AG10803 (cell line): ENCODE measurements at regions not wholly inside any gene's neighbourhood (a gene's known extent, or its start where the extent isn't known, plus 50 kb on each side); places are given as distances from the start of the nearest gene placed in this dataset.

Experiments
- DNase-seq: peaks from one replicate; pipeline ENCODE4 v3.0.0; 2010; ENCODE audit warnings: low read depth
- H3K4me3 ChIP-seq: 2 replicates; pipeline ENCODE4 v1.5.1; 2011; ENCODE audit warnings: mild to moderate bottlenecking, low read length, control low read depth
- TF ChIP-seq, protein P1 (sequence below): conservative IDR thresholded peaks from 2 replicates; pipeline ENCODE4 v1.5.1; 2011; ENCODE audit warnings: mild to moderate bottlenecking, low read length, control low read depth, inconsistent platforms

DNA sequence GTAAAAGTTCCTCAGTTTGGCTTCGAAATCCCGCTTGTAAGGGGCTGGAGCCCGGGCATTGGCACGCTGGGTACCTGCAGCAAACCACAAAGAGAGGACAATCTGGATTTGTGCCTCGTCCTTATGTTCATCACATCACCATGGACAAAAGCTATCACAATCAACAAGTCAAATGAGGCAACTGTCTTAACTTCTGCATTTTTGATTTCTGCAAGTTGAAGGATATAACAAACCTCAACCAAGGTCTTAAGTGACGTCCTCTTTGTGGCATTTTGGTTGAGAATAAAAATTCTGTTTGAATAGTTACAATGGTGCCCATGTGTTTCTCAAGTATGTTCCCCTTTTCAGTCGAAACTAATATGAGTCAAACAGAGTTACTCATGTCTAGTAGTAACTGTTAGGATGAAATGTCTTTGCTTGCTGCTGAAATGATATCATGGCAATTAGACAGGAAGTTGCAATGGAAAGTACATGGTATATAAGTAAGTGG is 70.8 kb upstream of the STK17B start:
- TF ChIP-seq, protein P1, sequence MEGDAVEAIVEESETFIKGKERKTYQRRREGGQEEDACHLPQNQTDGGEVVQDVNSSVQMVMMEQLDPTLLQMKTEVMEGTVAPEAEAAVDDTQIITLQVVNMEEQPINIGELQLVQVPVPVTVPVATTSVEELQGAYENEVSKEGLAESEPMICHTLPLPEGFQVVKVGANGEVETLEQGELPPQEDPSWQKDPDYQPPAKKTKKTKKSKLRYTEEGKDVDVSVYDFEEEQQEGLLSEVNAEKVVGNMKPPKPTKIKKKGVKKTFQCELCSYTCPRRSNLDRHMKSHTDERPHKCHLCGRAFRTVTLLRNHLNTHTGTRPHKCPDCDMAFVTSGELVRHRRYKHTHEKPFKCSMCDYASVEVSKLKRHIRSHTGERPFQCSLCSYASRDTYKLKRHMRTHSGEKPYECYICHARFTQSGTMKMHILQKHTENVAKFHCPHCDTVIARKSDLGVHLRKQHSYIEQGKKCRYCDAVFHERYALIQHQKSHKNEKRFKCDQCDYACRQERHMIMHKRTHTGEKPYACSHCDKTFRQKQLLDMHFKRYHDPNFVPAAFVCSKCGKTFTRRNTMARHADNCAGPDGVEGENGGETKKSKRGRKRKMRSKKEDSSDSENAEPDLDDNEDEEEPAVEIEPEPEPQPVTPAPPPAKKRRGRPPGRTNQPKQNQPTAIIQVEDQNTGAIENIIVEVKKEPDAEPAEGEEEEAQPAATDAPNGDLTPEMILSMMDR: no peak
- no peak for DNase-seq
- H3K4me3 ChIP-seq: no peak overlapping the region

DNA sequence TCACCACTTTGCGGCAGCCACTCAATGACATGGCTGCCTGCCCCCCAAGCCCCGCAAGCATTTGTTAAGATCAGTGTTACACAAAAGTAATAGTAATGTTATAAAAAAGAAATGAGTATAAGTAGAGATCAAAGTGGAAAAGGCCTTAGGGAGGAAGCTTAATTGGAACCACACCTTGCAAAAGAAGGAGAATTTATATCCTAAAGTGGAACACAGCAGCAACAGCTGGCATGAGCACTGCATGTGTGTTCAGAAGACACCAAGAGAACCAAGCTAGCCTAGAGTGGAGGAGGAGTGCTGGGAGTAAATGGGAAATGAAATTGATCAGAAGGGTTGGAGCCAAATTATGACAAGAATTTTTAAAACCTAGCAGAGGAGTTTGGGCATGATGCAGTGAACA is 73.1 kb upstream of the STK17B start:
- H3K4me3 ChIP-seq: no peak overlapping the region
- peak; percentile 47 for DNase-seq
- TF ChIP-seq, protein P1: no peak

DNA sequence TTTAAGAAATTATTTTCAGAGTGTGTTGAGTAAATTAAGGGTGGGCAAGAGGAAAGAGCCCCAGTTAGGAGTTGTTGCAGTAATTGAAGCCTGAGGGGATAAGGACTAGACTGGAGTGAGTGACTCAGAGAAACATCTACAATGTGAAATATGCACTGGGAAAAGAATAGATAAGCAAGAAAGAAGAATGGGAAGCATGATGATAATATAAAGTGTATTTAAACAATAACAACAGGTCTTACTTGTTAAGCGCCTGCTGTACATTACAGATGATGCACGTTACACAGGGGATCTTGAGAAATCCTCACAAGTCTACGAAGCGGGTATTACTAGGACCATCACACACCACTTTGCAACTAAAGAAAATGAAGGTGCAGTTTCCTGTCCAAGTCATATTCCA is 73.6 kb upstream of the STK17B start:
- TF ChIP-seq, protein P1: no peak
- H3K4me3 ChIP-seq: no peak overlapping the region
- no peak for DNase-seq

DNA sequence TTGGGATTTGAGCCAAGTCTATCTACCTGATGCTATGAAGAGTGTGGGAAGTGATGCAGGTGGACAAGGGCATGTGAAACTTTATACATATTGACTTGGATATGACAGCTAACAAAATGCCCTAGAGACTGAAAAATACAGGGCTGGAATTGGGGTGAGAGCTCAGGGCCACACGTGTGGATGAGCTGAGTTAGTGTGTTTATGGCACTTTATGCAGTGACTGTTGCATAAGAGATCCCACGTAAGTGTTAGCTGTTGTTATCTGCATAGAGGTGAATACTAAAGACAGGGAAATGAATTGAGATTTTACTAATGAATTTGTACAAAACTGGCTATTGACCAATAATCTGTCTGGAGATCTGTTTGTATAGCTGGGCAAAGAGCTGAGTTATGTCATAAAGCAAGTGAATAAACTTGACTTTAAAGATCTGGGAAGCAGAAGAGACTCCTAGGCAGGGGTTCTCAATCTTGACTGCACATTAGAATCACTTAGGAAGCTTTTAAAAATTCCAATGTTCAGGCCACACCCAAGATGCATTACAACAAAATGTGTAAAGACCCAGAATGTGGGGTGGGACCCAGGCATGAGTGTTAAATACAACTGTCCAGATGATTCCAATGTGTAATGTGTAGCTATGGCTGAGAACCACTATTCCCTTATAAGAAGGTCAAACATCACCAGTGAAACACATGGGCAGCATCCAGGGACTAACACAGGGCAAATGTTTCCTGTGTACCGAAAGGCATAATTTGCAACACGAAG is 74.2 kb upstream of the STK17B start:
- TF ChIP-seq, protein P1: no peak
- no peak overlapping the region for H3K4me3 ChIP-seq
- peak; percentile 57 for DNase-seq

DNA sequence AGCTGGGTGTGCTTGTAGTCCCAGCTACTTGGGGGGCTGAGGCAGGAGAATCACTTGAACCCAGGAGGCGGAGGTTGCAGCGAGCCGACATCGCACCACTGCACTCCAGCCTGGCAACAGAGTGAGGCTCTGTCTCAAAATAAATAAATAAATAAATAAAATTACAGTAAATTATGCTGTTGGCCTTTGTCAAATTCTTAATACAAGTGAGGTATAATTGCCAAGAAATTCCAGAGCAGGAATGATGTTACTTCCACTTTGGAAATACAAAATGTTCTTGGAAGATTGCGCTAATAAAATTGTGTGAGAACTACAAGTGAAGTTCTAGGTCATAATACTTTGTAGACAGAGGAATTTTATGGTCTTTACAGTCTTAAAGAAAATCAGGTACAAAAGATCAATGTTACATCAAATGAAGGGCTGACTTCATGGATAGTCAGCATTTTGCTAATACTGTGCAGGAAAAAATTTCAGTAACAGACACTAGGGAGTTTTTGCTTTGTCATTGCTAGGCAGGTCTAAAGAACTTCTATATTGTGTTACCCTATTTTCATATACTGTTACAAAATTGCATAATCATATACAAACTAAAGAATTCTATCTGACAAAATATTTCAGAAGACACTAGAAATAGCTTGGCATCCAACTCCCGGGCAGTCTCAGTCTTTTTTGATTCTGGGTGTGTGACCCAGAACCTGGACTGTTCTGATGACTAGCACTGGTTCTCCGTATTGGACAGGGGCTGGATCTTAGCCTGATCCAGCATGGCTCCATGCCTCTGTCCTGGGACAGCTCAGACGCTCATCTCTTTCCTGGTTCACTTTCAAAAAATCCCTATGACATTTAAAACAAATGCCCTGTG is 76.0 kb upstream of the STK17B start:
- H3K4me3 ChIP-seq: no peak overlapping the region
- TF ChIP-seq, protein P1: no peak
- DNase-seq: no peak

DNA sequence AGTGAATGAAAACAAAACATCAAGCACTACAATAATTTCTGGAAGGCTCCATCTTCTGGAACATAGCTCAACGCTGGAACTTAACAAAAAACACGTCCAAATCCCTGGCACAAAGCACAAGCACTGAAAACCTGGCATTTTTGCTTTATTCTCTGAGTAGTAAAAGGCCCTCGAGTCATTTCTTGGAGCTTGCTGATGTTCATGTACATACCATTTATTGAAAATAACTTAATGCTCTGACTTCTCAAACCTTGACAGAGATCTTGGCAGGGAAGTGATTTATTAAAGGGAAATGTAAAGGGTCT is 76.5 kb upstream of the STK17B start:
- DNase-seq: no peak
- no peak overlapping the region for H3K4me3 ChIP-seq

More for the DNA sequence above, 76.5 kb upstream of the STK17B start:
- TF ChIP-seq, protein P1: no peak
